SK-N-SH (cell line): ENCODE measurements at regions not wholly inside any gene's neighbourhood (a gene's known extent, or its start where the extent isn't known, plus 50 kb on each side); places are given as distances from the start of the nearest gene placed in this dataset.

Experiments used
- CTCF ChIA-PET: fragments of 300-600, 350-600 bp; formaldehyde crosslinking; extraction: SDS; loops from one replicate; lab custom pipeline; 2021; lab: Yijun Ruan, JAX
- POLR2A ChIA-PET: fragments of 350-600 bp; sonication (Branson Sonifier 250); formaldehyde crosslinking; extraction: SDS; loops from one replicate; lab custom pipeline; 2020; ENCODE audit warnings: antibody characterized with exemption, inconsistent platforms; lab: Yijun Ruan, JAX
- DNase-seq: peaks from one replicate; pipeline ENCODE4 v3.0.0; 2012
- H2AFZ ChIP-seq: fragments of 200-600 bp; sonication (generic); 2 replicates; pipeline ENCODE4 v1.8.1; 2016; ENCODE audit warnings: antibody characterized with exemption, mild to moderate bottlenecking, low read depth
- H3F3A ChIP-seq: fragments of 200-600 bp; sonication (generic); replicated peaks from 2 replicates; pipeline ENCODE3; 2016; ENCODE audit warnings: antibody characterized with exemption, mild to moderate bottlenecking; ENCODE audit not compliant: insufficient read depth
- H3K27ac ChIP-seq, 2 experiments: fragments of 200-500 bp in 1 of 2; fragments of 200-600 bp in 1 of 2; sonication (Bioruptor generic) in 1 of 2; sonication (generic), shearing (Covaris generic) in 1 of 2; 2 replicates each; pipeline versions ENCODE4 v1.5.1 to v1.6.1; 2014 to 2016; ENCODE audit warnings: low read depth in 2 of 2, inconsistent platforms in 1 of 2, low read length in 1 of 2, mild to moderate bottlenecking in 1 of 2, mixed read lengths in 1 of 2
- H3K27me3 ChIP-seq: fragments of 200-600 bp; sonication (generic), shearing (Covaris generic); 2 replicates; pipeline ENCODE4 v1.6.1; 2016; ENCODE audit warnings: mixed run types; ENCODE audit not compliant: insufficient read depth
- H3K36me3 ChIP-seq, 2 experiments: fragments of 200-500 bp in 1 of 2; fragments of 200-600 bp in 1 of 2; sonication (Bioruptor generic) in 1 of 2; sonication (generic) in 1 of 2; replicated peaks in 1 of 2; 2 replicates each; pipeline versions ENCODE3 to v1.5.1; 2014 to 2016; ENCODE audit warnings: low read length in 1 of 2, mild to moderate bottlenecking in 1 of 2; ENCODE audit not compliant: insufficient read depth in 2 of 2, control insufficient read depth in 1 of 2
- H3K4me1 ChIP-seq, 2 experiments: fragments of 200-500 bp in 1 of 2; fragments of 200-600 bp in 1 of 2; sonication (Bioruptor generic) in 1 of 2; sonication (generic), shearing (Covaris generic) in 1 of 2; 2 replicates each; pipeline versions ENCODE4 v1.5.1 to v1.6.1; 2014 to 2016; ENCODE audit warnings: low read depth in 1 of 2, low read length in 1 of 2, mixed run types in 1 of 2; ENCODE audit not compliant: insufficient read depth in 2 of 2, control insufficient read depth in 1 of 2
- H3K4me2 ChIP-seq: fragments of 200-600 bp; sonication (generic), shearing (Covaris generic); 2 replicates; pipeline ENCODE4 v1.6.1; 2017; ENCODE audit warnings: mixed run types
- H3K4me3 ChIP-seq, 2 experiments: fragments of 200-500 bp in 1 of 2; fragments of 200-600 bp in 1 of 2; sonication (Bioruptor generic) in 1 of 2; sonication (generic), shearing (Covaris generic) in 1 of 2; 2 replicates each; pipeline versions ENCODE4 v1.5.1 to v1.8.1; 2014 to 2016; ENCODE audit warnings: low read depth in 2 of 2, inconsistent platforms in 1 of 2, low read length in 1 of 2, mild to moderate bottlenecking in 1 of 2, mixed read lengths in 1 of 2, moderate library complexity in 1 of 2
- H3K79me2 ChIP-seq: fragments of 200-600 bp; sonication (generic); 2 replicates; pipeline ENCODE4 v1.8.1; 2017; ENCODE audit warnings: mild to moderate bottlenecking; ENCODE audit not compliant: insufficient read depth
- H3K9ac ChIP-seq: fragments of 200-600 bp; sonication (generic); 2 replicates; pipeline ENCODE4 v1.6.1; 2017; ENCODE audit warnings: mixed run types
- H3K9me2 ChIP-seq: fragments of 200-600 bp; sonication (generic); 2 replicates; pipeline ENCODE4 v1.6.1; 2017; ENCODE audit warnings: mixed run types
- H3K9me3 ChIP-seq: fragments of 200-600 bp; sonication (generic); 2 replicates; pipeline ENCODE4 v1.6.1; 2017; ENCODE audit warnings: mixed run types, mild to moderate bottlenecking, moderate library complexity
- H4K20me1 ChIP-seq: fragments of 200-600 bp; sonication (generic); 2 replicates; pipeline ENCODE4 v1.6.1; 2017; ENCODE audit warnings: mild to moderate bottlenecking, mixed run types; ENCODE audit not compliant: insufficient read depth
- ELF1 ChIP-seq: IDR thresholded peaks from 2 replicates; pipeline ENCODE4 v1.4.0; 2012
- EP300 ChIP-seq, 2 experiments: IDR thresholded peaks; 2 replicates each; pipeline versions ENCODE4 v1.4.0 to v1.6.1; 2012; ENCODE audit warnings: borderline replicate concordance in 1 of 2, low read depth in 1 of 2, low read length in 1 of 2
- EZH2phosphoT487 ChIP-seq: fragments of 200-600 bp; sonication (generic); IDR thresholded peaks from 2 replicates; pipeline ENCODE4 v1.6.1; 2017; ENCODE audit warnings: low read depth, mixed run types, mild to moderate bottlenecking, antibody characterized with exemption, moderate library complexity, borderline replicate concordance
- FOSL2 ChIP-seq: IDR thresholded peaks from 2 replicates; pipeline ENCODE4 v1.4.0; 2012; ENCODE audit warnings: low read depth, mild to moderate bottlenecking, moderate library complexity, borderline replicate concordance
- FOXJ3 ChIP-seq: sonication (generic); formaldehyde crosslinking; IDR thresholded peaks from 2 replicates; pipeline ENCODE4 v1.5.1; 2020; ENCODE audit warnings: mild to moderate bottlenecking, missing genetic modification reagents
- FOXM1 ChIP-seq: IDR thresholded peaks from 2 replicates; pipeline ENCODE4 v1.4.0; 2012; ENCODE audit warnings: low read depth, mild to moderate bottlenecking
- GATA2 ChIP-seq: sonication (generic); formaldehyde crosslinking; IDR thresholded peaks from 2 replicates; pipeline ENCODE4 v1.5.0; 2020; ENCODE audit warnings: mild to moderate bottlenecking, missing genetic modification reagents
- MEF2A ChIP-seq: IDR thresholded peaks from 2 replicates; pipeline ENCODE4 v1.4.0; 2012; ENCODE audit warnings: low read depth, borderline replicate concordance
- MXI1 ChIP-seq: IDR thresholded peaks from 2 replicates; pipeline ENCODE4 v1.6.1; 2012; ENCODE audit warnings: mild to moderate bottlenecking, low read depth, low read length, improper control_type of control experiment
- NFIC ChIP-seq: IDR thresholded peaks from 2 replicates; pipeline ENCODE4 v1.4.0; 2012; ENCODE audit warnings: borderline replicate concordance
- POLR2AphosphoS5 ChIP-seq: IDR thresholded peaks from 2 replicates; pipeline ENCODE4 v1.6.1; 2012; ENCODE audit warnings: low read depth, low read length
- RCOR1 ChIP-seq: fragments of 150-350 bp; IDR thresholded peaks from 2 replicates; pipeline ENCODE4 v1.6.1; 2017; ENCODE audit warnings: antibody characterized with exemption, low read length
- SIN3A ChIP-seq: IDR thresholded peaks from 2 replicates; pipeline ENCODE4 v1.6.1; 2012; ENCODE audit warnings: low read depth, mild to moderate bottlenecking, low read length, moderate library complexity, borderline replicate concordance
- SMC3 ChIP-seq: IDR thresholded peaks from 2 replicates; pipeline ENCODE4 v1.6.1; 2012; ENCODE audit warnings: low read depth, low read length, improper control_type of control experiment
- TCF12 ChIP-seq: IDR thresholded peaks from 2 replicates; pipeline ENCODE4 v1.4.0; 2012
- TEAD4 ChIP-seq: IDR thresholded peaks from 2 replicates; pipeline ENCODE4 v1.4.0; 2012; ENCODE audit warnings: mild to moderate bottlenecking, borderline replicate concordance; ENCODE audit not compliant: insufficient read depth
- YY1 ChIP-seq: IDR thresholded peaks from 2 replicates; pipeline ENCODE4 v1.4.0; 2012; ENCODE audit warnings: low read depth, mild to moderate bottlenecking
- WGBS: methylation state at CpG from one replicate; pipeline ENCODE4 v1.1.6; 2017; ENCODE audit warnings: low lambda C conversion rate; 5-methylcytosine and 5-hydroxymethylcytosine counted together
- TF ChIP-seq, protein P1 (sequence below): IDR thresholded peaks from 2 replicates; pipeline ENCODE4 v1.4.0; 2012; ENCODE audit warnings: low read depth
- TF ChIP-seq, protein P2 (sequence below): IDR thresholded peaks from 2 replicates; pipeline ENCODE4 v1.6.1; 2012; ENCODE audit warnings: mild to moderate bottlenecking, low read depth, low read length, moderate library complexity
- TF ChIP-seq, protein P3 (sequence below): fragments of 150-350 bp; IDR thresholded peaks from 2 replicates; pipeline ENCODE4 v1.6.1; 2016; ENCODE audit warnings: mild to moderate bottlenecking, low read depth, low read length

DNA sequence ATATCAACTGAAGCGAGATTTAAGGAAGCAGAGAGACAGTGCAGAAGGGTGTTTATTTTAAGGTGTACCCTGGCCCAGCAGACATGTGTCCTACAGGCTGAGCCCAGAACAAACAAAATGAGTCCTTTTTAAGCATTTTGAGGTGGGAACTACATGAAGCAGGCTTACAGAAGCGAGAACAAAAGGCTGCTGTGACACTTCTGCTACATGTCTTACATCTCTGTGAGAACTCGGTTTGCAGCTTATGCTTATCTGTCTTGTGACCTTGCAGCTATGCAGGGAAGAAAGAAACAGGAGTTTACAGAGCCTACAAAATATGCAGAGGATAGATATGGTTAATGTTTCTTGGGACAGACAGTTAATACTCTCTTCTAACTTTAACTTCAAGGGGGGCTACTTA, 295.9 kb downstream of the CEMIP2 start:
- no peak overlapping the region for H2AFZ ChIP-seq
- WGBS: 0% methylated on average over 3 of the region's 3 CpGs
- no peak overlapping the region for H3K4me2 ChIP-seq
- ChIA-PET CTCF (interaction anchor here (0.6 kb wide), 1 partner anchor 85 kb away, joined by 3 read pairs; no protein-coding TSS in a partner anchor), POLR2A (no interaction called here)
- no peak for DNase-seq
- H3K27ac ChIP-seq: no peak overlapping the region
- H3K9ac ChIP-seq: no peak overlapping the region
- no peaks in the 10 kb centered on the region for H3K9me2 ChIP-seq
- no peak for TF ChIP-seq EP300 (IDR thresholded peaks at IDR 0.05; ENCODE audit: borderline replicate concordance in 1 of 2, low read depth in 1 of 2, low read length in 1 of 2)
- TF ChIP-seq MXI1: no peak
- no peak for TF ChIP-seq NFIC
- TF ChIP-seq, protein P1, sequence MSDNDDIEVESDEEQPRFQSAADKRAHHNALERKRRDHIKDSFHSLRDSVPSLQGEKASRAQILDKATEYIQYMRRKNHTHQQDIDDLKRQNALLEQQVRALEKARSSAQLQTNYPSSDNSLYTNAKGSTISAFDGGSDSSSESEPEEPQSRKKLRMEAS: no peak
- TF ChIP-seq, protein P2, sequence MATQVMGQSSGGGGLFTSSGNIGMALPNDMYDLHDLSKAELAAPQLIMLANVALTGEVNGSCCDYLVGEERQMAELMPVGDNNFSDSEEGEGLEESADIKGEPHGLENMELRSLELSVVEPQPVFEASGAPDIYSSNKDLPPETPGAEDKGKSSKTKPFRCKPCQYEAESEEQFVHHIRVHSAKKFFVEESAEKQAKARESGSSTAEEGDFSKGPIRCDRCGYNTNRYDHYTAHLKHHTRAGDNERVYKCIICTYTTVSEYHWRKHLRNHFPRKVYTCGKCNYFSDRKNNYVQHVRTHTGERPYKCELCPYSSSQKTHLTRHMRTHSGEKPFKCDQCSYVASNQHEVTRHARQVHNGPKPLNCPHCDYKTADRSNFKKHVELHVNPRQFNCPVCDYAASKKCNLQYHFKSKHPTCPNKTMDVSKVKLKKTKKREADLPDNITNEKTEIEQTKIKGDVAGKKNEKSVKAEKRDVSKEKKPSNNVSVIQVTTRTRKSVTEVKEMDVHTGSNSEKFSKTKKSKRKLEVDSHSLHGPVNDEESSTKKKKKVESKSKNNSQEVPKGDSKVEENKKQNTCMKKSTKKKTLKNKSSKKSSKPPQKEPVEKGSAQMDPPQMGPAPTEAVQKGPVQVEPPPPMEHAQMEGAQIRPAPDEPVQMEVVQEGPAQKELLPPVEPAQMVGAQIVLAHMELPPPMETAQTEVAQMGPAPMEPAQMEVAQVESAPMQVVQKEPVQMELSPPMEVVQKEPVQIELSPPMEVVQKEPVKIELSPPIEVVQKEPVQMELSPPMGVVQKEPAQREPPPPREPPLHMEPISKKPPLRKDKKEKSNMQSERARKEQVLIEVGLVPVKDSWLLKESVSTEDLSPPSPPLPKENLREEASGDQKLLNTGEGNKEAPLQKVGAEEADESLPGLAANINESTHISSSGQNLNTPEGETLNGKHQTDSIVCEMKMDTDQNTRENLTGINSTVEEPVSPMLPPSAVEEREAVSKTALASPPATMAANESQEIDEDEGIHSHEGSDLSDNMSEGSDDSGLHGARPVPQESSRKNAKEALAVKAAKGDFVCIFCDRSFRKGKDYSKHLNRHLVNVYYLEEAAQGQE: no peak
- no peak for TF ChIP-seq POLR2AphosphoS5
- no peak for TF ChIP-seq TEAD4
- TF ChIP-seq FOXM1: no peak
- TF ChIP-seq, protein P3, sequence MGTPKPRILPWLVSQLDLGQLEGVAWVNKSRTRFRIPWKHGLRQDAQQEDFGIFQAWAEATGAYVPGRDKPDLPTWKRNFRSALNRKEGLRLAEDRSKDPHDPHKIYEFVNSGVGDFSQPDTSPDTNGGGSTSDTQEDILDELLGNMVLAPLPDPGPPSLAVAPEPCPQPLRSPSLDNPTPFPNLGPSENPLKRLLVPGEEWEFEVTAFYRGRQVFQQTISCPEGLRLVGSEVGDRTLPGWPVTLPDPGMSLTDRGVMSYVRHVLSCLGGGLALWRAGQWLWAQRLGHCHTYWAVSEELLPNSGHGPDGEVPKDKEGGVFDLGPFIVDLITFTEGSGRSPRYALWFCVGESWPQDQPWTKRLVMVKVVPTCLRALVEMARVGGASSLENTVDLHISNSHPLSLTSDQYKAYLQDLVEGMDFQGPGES: no peak
- TF ChIP-seq MEF2A: no peak
- no peak for TF ChIP-seq GATA2 (CRISPR knock-in tag)
- no peak for TF ChIP-seq RCOR1
- no peak for TF ChIP-seq SMC3
- no peak for TF ChIP-seq TCF12
- TF ChIP-seq EZH2phosphoT487: no peak
- TF ChIP-seq SIN3A: no peak
- no peak for TF ChIP-seq YY1
- TF ChIP-seq ELF1: no peak
- TF ChIP-seq FOSL2: no peak
- no peak for TF ChIP-seq FOXJ3
- no peaks in the 10 kb centered on the region for H3K9me3 ChIP-seq
- no peak overlapping the region for H3K4me3 ChIP-seq
- H3K36me3 ChIP-seq: no peaks in the 10 kb centered on the region
- no peaks in the 10 kb centered on the region for H3K27me3 ChIP-seq
- no peaks in the 10 kb centered on the region for H4K20me1 ChIP-seq
- H3K4me1 ChIP-seq: no peaks in the 10 kb centered on the region
- no peaks in the 10 kb centered on the region for H3F3A ChIP-seq
- H3K79me2 ChIP-seq: no peaks in the 10 kb centered on the region
